ENCODE measurements at regions not wholly inside any gene's neighbourhood (a gene's known extent, or its start where the extent isn't known, plus 50 kb on each side); places are given as distances from the start of the nearest gene placed in this dataset.

GRCh38 chr20:50413088-50413500 lies 97.1 kb upstream of the PTPN1 start:
- TF ChIP-seq CTCF (IDR thresholded peaks at IDR 0.05; ENCODE audit: extremely low read depth in 1 of 2, insufficient read depth in 1 of 2, low read depth in 1 of 2, low read length in 2 of 2): no peak
- TF ChIP-seq POLR2A (IDR thresholded peaks at IDR 0.05; ENCODE audit: low read depth, low read length): no peak
- TF ChIP-seq JUN (IDR thresholded peaks at IDR 0.05; ENCODE audit: borderline replicate concordance, insufficient read depth, insufficient read length, low read depth): no peak
- no peak for TF ChIP-seq MAX (IDR thresholded peaks at IDR 0.05; ENCODE audit: insufficient read depth, insufficient read length)

Measured in endothelial cell of umbilical vein (primary cell).